ENCODE measurements at regions not wholly inside any gene's neighbourhood (a gene's known extent, or its start where the extent isn't known, plus 50 kb on each side); places are given as distances from the start of the nearest gene placed in this dataset.

DNA sequence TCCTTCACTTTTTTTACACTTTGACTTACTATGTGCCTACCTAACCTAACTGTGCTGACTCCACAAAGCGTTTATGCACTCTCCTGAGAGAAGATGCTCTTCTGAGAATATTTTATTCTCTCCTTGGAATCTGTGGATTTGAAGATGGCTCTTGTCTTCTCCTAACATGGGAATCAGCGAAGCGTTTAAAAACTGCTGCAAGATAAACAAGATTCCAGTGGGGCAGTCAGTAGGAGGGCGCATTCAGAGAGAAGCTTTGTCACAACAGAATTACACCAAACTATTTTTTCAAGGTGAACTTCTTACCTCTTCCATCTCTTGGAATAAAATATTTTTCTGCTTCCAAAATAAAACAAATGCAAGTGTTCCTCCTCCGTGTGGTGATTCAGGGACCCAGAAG lies 113.1 kb downstream of the FOXD2 start:
- no peaks in the 10 kb centered on the region for H3K36me3 ChIP-seq
- H3K4me1 ChIP-seq: peaks cover 0 to 9% (median 0%) of the 10 kb centered on the region in 6 donors
- H3K27ac ChIP-seq: no peak overlapping the region
- DNase-seq: no peak
- H3K4me3 ChIP-seq: no peak overlapping the region
- intact Hi-C loops (cut with DNase I; ENCODE audit: low total_unique reads): no loop called here
- whole genome bisulfite sequencing, 5 donors: 90 to 97% (median 93%) methylated on average over 5 of the region's 5 CpGs
- TF ChIP-seq POLR2AphosphoS5 (IDR thresholded peaks at IDR 0.05) (no peak), POLR2A (IDR thresholded peaks at IDR 0.05) (no peak)
- TF ChIP-seq, protein P1, sequence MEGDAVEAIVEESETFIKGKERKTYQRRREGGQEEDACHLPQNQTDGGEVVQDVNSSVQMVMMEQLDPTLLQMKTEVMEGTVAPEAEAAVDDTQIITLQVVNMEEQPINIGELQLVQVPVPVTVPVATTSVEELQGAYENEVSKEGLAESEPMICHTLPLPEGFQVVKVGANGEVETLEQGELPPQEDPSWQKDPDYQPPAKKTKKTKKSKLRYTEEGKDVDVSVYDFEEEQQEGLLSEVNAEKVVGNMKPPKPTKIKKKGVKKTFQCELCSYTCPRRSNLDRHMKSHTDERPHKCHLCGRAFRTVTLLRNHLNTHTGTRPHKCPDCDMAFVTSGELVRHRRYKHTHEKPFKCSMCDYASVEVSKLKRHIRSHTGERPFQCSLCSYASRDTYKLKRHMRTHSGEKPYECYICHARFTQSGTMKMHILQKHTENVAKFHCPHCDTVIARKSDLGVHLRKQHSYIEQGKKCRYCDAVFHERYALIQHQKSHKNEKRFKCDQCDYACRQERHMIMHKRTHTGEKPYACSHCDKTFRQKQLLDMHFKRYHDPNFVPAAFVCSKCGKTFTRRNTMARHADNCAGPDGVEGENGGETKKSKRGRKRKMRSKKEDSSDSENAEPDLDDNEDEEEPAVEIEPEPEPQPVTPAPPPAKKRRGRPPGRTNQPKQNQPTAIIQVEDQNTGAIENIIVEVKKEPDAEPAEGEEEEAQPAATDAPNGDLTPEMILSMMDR (IDR thresholded peaks at IDR 0.05 in 8 of 11, conservative IDR thresholded peaks at IDR 0.05 in 3 of 11): no peak
- peaks cover 0 to 15% (median 0%) of the 10 kb centered on the region in 7 donors for H3K27me3 ChIP-seq (replicated peaks in 1 of 7)
- H3K9me3 ChIP-seq: no peaks in the 10 kb centered on the region

DNA sequence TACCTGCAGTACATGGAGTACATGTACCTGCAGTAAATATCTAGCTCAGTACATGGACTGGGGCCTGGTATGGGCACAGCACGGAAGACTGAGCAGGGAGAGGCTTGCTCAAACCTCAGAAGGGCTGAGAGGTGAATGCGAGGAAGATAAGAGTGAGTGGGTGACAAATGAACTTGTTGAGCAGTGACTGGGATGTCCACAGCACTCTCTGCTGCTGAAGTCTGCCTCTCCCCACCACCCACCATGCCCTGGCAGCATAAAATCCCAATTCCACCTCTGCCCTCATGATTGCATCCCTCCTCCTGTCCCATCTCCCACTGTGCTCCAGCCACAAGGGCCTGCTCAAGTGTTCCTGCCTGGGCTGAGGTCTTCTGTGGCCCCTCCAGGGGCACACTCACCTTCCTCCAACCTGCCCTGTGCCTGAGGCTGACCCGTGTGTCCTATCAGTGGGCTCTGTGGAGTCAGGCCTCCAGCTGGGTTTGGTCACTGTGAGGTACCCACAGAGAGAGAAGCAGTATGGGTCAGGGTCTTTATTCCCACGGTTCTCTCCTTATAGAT lies 114.2 kb downstream of the FOXD2 start:
- H3K4me3 ChIP-seq: no peak overlapping the region
- H3K9me3 ChIP-seq: no peaks in the 10 kb centered on the region
- DNase-seq: no peak
- no peak overlapping the region for H3K27ac ChIP-seq
- peaks cover 0 to 22% (median 0%) of the 10 kb centered on the region in 7 donors for H3K27me3 ChIP-seq (replicated peaks in 1 of 7)
- 63 to 89% (median 79%) methylated on average over 4 of the region's 4 CpGs for WGBS, 5 donors
- H3K36me3 ChIP-seq: no peaks in the 10 kb centered on the region
- intact Hi-C loops (cut with DNase I; ENCODE audit: low total_unique reads): no loop called here
- H3K4me1 ChIP-seq: peaks cover 0 to 9% (median 0%) of the 10 kb centered on the region in 6 donors
- TF ChIP-seq, protein P1 (IDR thresholded peaks at IDR 0.05 in 8 of 11, conservative IDR thresholded peaks at IDR 0.05 in 3 of 11): no peak
- TF ChIP-seq POLR2A (IDR thresholded peaks at IDR 0.05) (no peak), POLR2AphosphoS5 (IDR thresholded peaks at IDR 0.05) (no peak)

DNA sequence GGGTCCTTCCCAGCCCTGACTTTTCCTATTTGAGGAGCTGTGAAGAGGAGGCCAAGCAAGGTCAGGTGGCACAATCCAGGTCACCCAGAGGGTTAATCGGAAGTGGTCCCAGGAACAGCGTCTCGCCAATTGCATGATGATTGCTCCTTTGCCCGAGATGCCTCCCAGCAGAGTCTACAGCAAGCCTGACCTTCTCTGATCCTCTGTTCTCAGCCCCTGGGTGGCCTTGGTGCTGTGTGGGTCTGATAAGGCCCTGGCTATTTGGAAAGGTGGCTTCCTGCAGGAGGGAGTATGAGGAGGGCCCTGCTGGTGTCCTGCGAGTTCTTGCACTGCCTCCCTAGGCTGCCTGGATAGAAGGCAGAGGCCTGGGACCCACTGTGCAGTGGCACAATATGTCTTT lies 116.2 kb downstream of the FOXD2 start:
- Histone ChIP-seq H3K9me3 (no peaks in the 10 kb centered on the region), H3K36me3 (no peaks in the 10 kb centered on the region), H3K4me3 (no peak overlapping the region), H3K27ac (no peak overlapping the region), H3K4me1 (peaks cover 0 to 9% (median 0%) of the 10 kb centered on the region in 6 donors), H3K27me3 (replicated peaks in 1 of 7) (peaks cover 0 to 35% (median 0%) of the 10 kb centered on the region in 7 donors)
- TF ChIP-seq, protein P1 (IDR thresholded peaks at IDR 0.05 in 8 of 11, conservative IDR thresholded peaks at IDR 0.05 in 3 of 11): no peak
- TF ChIP-seq POLR2AphosphoS5 (IDR thresholded peaks at IDR 0.05) (no peak), POLR2A (IDR thresholded peaks at IDR 0.05) (no peak)
- intact Hi-C loops (cut with DNase I; ENCODE audit: low total_unique reads): no loop called here
- whole genome bisulfite sequencing, 5 donors: 71 to 91% (median 85%) methylated on average over 5 of the region's 5 CpGs; no CpG with 5 or more reads in 1 of the 5 donors
- no peak for DNase-seq

DNA sequence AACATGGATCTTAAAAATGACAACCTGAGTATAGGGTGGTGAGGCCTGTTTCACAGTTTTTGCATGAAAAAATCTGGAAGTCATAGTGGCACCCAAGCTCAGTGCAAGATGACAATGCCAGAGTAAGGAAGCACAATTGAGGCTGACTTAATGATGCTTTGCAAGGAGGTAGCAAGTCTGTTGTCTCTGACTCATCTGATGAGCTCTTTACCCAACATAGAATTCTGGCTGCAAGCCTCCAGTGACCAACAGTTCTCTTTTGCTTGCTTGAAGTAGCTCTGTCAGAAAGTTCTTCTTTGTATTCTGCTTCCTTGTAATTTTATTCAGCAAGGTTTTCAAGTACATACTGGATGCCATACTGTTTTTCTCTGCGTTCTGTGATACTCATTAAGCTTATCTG lies 117.1 kb downstream of the FOXD2 start:
- Histone ChIP-seq H3K36me3 (no peaks in the 10 kb centered on the region), H3K27me3 (replicated peaks in 1 of 7) (peaks cover 0 to 35% (median 0%) of the 10 kb centered on the region in 7 donors), H3K4me3 (no peak overlapping the region), H3K4me1 (peaks cover 0 to 9% (median 0%) of the 10 kb centered on the region in 6 donors), H3K27ac (peak overlapping the region in 3 of 8 donors; percentile 45 to 60 (median 46)), H3K9me3 (no peaks in the 10 kb centered on the region)
- DNase-seq: no peak
- TF ChIP-seq POLR2A (IDR thresholded peaks at IDR 0.05) (no peak), POLR2AphosphoS5 (IDR thresholded peaks at IDR 0.05) (no peak)
- TF ChIP-seq, protein P1 (IDR thresholded peaks at IDR 0.05 in 8 of 11, conservative IDR thresholded peaks at IDR 0.05 in 3 of 11): no peak
- intact Hi-C loops (cut with DNase I; ENCODE audit: low total_unique reads): no loop called here
- 59 to 90% (median 75%) methylated on average over 1 of the region's 1 CpG for WGBS, 5 donors
